M059J (cell line): ENCODE measurements at regions not wholly inside any gene's neighbourhood (a gene's known extent, or its start where the extent isn't known, plus 50 kb on each side); places are given as distances from the start of the nearest gene placed in this dataset.
"Not testable (repeated sequence)": the region's sequence is repeated elsewhere in the genome, so short reads cannot be mapped to it uniquely, and the experiment has no call there.

Experiments
- DNase-seq: peaks from one replicate; pipeline ENCODE4 v3.0.0-alpha.2; 2012; ENCODE audit warnings: low read depth

- peak; percentile 21 for DNase-seq
These were observed 89.7 kb upstream of the ZNF366 start for GRCh38 chr5:72596956-72597355.

GRCh38 chr5:72588640-72589039 is 81.4 kb upstream of the ZNF366 start:
- no peak for DNase-seq

- DNase-seq = peak; percentile 14
These were observed 80.6 kb upstream of the ZNF366 start for GRCh38 chr5:72587661-72588308.

- no peak for DNase-seq
These were observed 79.7 kb upstream of the ZNF366 start for GRCh38 chr5:72586788-72587530.

DNA sequence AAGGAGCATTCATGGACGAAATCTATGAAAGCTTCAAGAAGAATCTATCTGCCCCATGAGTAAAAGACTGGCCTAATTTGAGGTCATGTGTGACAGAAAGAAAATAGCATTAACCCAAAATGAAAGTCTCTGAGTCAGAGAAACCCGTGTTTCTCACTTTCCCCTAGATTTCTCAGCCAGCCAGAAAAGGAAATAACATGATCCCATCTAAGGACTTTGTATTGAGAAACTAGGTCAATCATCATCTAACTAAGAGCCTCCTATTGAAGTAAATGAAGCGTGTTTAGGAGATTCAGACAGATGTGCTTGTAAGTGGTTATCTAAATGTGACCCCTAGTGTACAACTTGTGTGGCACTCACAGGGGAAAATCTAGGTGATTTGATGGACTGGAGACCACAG is 77.3 kb upstream of the ZNF366 start:
- peak; percentile 6 for DNase-seq

GRCh38 chr5:72579290-72579689 is 72.1 kb upstream of the ZNF366 start:
- DNase-seq = not testable (repeated sequence)

DNA sequence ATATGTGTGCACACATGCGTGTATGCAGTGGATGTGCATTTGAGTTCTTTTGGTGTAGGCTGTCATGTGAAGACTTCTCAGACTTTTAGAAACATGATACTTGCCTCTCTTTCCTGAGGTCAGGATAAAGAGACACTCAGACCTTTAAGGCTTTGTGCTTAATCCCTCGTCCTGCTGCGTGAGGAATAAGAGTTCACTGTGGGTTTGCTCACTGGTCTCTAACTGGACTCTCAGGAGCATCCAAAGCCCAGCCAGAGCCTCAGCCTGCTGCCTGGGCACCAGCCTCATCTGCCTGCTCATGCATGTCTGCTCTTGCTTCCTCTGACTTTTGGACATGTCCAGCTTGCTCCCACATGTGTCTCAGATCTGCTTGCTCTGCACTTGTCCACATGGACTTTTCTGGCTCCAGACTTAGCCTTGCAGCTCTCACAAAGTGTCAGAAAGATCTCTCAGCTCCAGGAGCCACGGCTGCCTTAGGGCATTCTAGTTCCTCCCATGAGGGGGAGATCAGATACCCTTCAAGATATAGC is 65.1 kb upstream of the ZNF366 start:
- DNase-seq = no peak

DNA sequence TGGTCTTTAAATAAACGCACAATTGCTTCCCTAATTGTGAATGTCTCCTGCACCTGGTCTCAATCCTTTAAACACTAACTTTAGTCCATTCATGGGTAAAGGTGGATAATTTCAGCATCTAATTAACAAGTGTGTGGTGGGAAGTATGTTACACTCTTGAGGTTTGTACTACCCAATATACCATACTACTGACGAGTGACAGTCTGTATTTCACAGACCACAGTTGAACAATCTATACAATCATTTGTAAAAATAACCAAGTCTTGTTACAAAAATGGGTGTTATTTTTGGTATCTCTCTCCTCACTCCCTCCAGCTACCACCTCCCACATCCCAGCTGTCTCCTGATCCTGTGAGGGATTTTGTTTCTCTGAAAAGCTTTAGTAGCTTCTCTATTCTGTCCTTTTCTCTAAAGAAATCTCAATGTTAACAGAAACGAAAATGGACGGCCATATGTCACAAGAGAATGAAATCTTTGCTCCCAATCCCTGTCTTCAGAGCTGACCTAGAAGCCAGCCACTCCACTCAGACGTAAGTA is 62.3 kb upstream of the ZNF366 start:
- no peak for DNase-seq

DNA sequence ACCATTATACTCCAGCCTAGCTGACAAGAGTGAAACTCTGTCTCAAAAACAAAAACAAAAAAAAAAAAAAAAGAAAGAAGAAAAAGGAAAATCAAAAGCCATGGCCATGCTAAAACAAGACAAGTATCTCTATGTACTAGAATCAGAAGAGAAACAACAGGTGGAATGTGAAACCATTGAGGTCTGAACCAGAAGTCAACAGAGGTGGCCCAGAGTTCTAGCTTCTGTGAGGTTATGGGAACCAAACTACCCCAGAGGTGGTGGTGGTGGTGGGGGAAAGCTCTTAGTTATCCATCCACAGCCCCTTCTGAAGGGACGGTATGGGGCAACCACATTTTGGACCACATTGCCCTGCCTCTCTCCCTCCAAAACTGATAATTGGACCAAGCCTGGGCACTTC is 59.5 kb upstream of the ZNF366 start:
- no peak for DNase-seq

DNA sequence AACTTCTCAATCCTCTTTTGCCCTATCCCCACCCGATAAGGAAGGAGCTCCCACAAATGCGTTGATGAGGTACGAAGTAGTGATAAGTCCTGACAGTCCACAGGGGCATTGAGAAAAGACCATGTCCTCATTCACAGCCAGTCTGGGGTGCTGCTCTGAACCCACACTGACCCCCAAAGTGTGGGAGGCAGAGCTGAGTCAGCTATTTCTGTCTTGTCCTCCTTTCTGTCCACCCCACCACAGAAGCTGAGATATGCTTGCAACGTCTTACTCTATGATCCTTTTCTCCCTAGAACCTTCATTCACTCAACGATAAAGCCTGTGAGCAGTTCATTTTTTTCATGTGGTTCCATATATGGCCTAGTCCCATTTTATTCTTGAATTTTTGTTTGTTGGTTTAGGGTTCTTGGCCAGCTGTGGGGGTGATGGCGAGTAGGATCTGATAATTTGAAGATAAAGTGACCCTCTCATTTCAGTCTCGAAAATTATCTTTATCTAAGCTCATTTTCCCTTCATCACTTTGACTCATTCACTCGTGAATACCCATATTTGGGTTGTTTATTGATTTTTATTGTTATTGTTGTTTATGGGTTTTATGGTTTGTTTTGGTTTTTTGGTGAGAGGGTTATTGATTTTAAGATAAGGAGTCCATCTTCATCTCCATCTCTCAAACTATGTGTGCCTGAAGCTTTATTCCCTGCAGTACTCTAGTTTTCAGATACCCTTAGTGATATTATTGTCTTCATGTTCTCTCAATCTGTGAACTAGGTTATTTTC is 58.5 kb upstream of the ZNF366 start:
- no peak for DNase-seq

- no peak for DNase-seq
These were observed 55.5 kb upstream of the ZNF366 start for GRCh38 chr5:72562717-72563116.

- DNase-seq = no peak
These were observed 54.1 kb upstream of the ZNF366 start for GRCh38 chr5:72561148-72561972.

GRCh38 chr5:72559866-72560766 is 52.9 kb upstream of the ZNF366 start:
- DNase-seq = peak; percentile 12

GRCh38 chr5:72558383-72558782 is 51.2 kb upstream of the ZNF366 start:
- DNase-seq = no peak

DNA sequence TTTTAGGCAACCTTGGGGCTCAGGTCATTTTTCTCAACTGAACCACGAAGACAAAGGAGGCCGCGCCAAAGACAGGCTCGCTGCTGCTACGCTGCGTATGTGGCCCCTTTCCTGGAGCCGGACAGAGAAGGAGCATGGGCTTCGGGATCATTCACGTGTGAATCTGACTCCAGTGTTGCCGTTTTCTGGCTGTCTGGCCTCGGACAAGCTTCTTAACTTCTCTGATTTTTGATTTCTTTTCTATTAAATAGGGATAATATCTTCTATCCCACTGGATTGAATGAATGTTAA is 50.8 kb upstream of the ZNF366 start:
- DNase-seq = no peak

GRCh38 chr5:72557167-72558045 is 50.2 kb upstream of the ZNF366 start:
- no peak for DNase-seq
